ENCODE measurements at regions not wholly inside any gene's neighbourhood (a gene's known extent, or its start where the extent isn't known, plus 50 kb on each side); places are given as distances from the start of the nearest gene placed in this dataset.

DNA sequence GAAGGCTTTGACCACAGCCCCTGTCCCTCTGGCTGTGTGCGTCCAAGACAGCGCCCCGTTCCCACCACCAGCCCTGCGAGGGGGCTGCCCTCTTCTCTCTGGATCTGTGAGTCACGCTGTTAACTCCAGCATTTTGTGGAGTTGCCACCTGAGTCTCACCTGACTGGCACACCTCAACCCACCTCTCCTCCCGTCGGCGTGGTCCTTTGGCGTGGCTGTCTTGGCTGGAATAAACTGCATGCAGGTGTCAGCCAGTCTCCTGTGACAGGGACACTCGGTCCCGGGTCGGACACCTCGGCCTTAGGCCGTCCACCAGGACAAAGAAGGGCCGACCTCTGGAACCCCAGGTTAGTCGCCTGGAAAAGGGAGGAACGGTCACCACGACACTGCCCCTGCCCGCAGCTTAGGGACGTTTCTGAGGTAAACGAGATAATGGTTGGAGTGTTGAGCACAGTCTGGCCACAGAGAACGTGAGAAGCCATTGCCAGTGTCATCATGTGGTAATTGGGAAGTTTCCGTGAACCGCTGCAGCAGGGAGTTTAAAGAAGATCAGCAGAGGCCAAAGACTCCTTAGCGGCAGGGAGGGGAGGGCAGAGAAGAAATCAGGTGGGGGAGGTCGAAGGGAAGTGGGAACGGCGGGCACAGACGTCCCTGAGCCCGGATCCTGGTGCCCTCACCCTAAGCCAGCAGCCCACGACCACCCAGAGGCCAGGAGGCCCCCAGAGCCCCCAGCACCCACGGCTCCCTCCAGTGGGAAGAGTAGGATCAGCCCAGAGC is 73.6 kb upstream of the FAM20C start:
- Histone ChIP-seq H3K9me3 (ENCODE audit: control insufficient read depth, low read length) (no peaks in the 10 kb centered on the region), H3K4me1 (ENCODE audit: control insufficient read depth in 1 of 2, insufficient read depth in 2 of 2, low read length in 2 of 2) (no peaks in the 10 kb centered on the region), H3K4me3 (ENCODE audit: low read length in 2 of 2) (no peak overlapping the region), H3K36me3 (ENCODE audit: control insufficient read depth in 1 of 2, insufficient read depth in 2 of 2, low read length in 1 of 2) (no peaks in the 10 kb centered on the region), H3K27me3 (ENCODE audit: control insufficient read depth in 1 of 2, insufficient read depth in 2 of 2, low read length in 1 of 2) (no peaks in the 10 kb centered on the region), H3K27ac (ENCODE audit: low read depth in 1 of 2, low read length in 2 of 2) (no peak overlapping the region)
- no peak for DNase-seq
- WGBS, 2 donors = 92% methylated on average over 32 of the region's 32 CpGs
- intact Hi-C loops (cut with DNase I) = no loop called here
- no peak for ATAC-seq (ENCODE audit: low FRiP score)

DNA sequence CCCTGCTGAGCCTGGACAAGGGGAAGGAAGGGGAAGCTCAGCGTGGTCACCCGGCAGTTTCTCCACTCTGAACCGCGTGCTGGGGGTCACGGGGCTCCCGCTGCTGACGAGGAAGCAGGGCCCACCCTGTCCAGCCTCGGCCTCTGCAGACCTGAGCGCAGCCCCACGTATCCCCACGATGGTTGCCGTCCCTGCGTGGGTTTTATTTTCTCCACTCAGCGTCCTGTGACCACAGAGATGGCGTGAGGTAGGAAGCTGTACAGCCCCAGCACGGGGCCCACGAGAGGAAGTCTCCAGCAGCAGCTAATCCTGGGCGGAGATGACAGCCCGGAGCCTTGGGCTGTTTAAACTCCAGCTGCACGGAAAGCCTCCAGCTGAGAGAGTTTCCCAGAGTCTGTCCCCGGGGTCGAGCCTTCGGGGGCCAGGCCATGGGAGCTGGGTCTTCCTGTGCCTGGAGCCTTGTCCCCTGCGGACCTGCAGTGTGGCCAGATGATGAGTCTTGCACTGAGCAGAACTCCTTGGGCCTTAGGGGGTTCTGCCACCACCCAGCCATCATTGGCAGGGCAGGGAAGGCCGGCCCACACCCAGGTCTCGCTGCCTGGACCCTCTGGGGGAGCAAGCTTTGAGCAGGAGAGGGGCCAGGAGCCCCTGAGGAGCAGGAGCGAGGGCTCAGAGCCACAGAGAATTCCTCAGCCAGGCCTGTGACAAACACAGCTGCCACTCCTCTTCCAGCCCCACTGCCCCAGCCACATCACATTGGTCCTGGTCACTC is 72.8 kb upstream of the FAM20C start:
- WGBS, 2 donors = 86% methylated on average over 27 of the region's 27 CpGs
- Histone ChIP-seq H3K27ac (ENCODE audit: low read depth in 1 of 2, low read length in 2 of 2) (no peak overlapping the region), H3K27me3 (ENCODE audit: control insufficient read depth in 1 of 2, insufficient read depth in 2 of 2, low read length in 1 of 2) (no peaks in the 10 kb centered on the region)

DNA sequence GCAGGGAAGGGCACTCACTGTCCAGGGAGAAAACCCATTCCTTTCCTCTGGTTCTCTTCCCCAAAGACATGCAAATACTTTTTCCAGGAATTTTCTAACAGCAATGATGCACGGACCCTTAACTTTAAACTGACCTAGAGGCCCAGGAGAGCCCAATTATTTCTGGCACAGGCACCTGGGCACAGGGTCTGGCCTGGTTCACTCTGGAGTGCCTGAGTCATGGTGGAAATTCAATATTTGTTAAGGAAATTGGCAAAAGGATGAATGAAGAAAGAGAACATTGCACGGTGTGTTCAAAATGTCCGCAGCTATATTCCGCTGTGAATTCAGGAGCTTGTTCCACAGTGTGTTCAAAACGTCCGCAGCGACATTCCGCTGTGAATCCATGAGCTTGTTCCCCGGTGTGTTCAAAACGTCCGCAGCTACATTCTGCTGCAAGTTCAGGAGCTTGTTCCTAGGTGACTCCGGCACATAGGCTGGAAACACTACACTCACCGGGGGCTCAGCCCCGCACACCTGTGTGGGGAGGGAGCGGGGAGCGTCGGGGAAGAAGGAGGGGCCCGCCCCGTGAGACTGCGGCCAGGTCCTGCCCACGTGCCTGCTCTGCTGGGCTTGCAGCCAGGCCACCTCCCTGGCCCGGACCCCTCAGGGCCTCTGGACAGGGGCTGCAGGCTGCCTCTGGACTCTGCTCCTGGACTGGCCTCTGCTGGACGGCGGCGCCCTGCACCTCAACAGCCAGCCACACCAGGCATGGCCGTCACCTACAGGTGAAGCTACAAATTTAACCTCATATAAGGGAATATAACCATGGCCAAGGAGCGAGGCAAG is 72.0 kb upstream of the FAM20C start:
- 74 to 84% methylated on average over 26 to 27 of the region's 27 CpGs for WGBS, 2 donors
- intact Hi-C loops (cut with DNase I) = no loop called here
- no peaks in the 10 kb centered on the region for H3K4me1 ChIP-seq (ENCODE audit: control insufficient read depth in 1 of 2, insufficient read depth in 2 of 2, low read length in 2 of 2)
- no peak overlapping the region for H3K4me3 ChIP-seq (ENCODE audit: low read length in 2 of 2)
- no peak for DNase-seq
- ATAC-seq (ENCODE audit: low FRiP score) = no peak
- H3K27ac ChIP-seq (ENCODE audit: low read depth in 1 of 2, low read length in 2 of 2) = no peak overlapping the region
- H3K36me3 ChIP-seq (ENCODE audit: control insufficient read depth in 1 of 2, insufficient read depth in 2 of 2, low read length in 1 of 2) = no peaks in the 10 kb centered on the region
- H3K27me3 ChIP-seq (ENCODE audit: control insufficient read depth in 1 of 2, insufficient read depth in 2 of 2, low read length in 1 of 2) = no peaks in the 10 kb centered on the region
- H3K9me3 ChIP-seq (ENCODE audit: control insufficient read depth, low read length) = no peaks in the 10 kb centered on the region

More for the DNA sequence above, 72.8 kb upstream of the FAM20C start:
- H3K4me3 ChIP-seq (ENCODE audit: low read length in 2 of 2) = no peak overlapping the region
- no peaks in the 10 kb centered on the region for H3K4me1 ChIP-seq (ENCODE audit: control insufficient read depth in 1 of 2, insufficient read depth in 2 of 2, low read length in 2 of 2)
- H3K9me3 ChIP-seq (ENCODE audit: control insufficient read depth, low read length) = no peaks in the 10 kb centered on the region
- H3K36me3 ChIP-seq (ENCODE audit: control insufficient read depth in 1 of 2, insufficient read depth in 2 of 2, low read length in 1 of 2) = no peaks in the 10 kb centered on the region
- ATAC-seq (ENCODE audit: low FRiP score) (peak; percentile 19), DNase-seq (peak in 1 of 2 donors; percentile 89)
- intact Hi-C loops (cut with DNase I) = no loop called here

DNA sequence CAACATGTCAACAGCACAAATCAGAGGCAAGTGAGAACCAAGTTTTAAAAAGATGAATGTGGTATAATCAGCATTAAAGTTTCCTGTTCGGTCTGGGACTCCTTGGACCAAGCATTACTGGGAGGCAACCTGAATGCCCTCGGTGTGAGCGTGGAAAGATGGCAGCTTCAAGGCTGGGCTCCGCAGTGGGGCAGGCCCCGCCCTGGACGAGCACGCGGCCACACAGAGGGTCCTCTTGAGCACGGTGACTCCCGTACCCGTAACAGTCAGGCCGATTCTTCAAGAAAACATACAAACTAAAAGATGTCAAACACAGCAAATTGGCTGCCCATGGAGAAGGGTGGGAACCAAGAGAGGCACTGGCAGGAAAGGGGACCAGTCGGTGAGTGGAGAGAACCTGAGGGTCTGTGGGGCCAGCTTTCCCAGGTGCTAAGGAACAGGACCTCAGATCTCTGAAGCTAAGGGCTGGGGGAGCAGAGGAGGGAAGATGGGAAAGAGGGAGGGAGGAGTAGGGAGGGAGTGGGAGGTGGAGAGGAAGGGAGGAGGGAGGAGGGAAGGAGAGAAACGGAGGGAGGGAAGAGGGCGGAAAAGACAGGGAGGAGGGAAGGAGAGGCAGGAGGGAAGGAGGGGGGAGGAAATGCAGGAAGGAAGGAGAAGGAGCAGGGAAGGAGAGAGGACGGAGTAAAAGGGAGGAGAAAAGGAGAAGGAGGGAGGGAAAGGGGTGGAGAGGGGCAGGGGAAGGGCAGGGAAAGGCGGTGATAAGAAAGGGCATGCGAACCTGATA is 71.2 kb upstream of the FAM20C start:
- no peak for ATAC-seq (ENCODE audit: low FRiP score)
- Histone ChIP-seq H3K4me1 (ENCODE audit: control insufficient read depth in 1 of 2, insufficient read depth in 2 of 2, low read length in 2 of 2) (no peaks in the 10 kb centered on the region), H3K9me3 (ENCODE audit: control insufficient read depth, low read length) (no peaks in the 10 kb centered on the region), H3K27ac (ENCODE audit: low read depth in 1 of 2, low read length in 2 of 2) (no peak overlapping the region), H3K36me3 (ENCODE audit: control insufficient read depth in 1 of 2, insufficient read depth in 2 of 2, low read length in 1 of 2) (no peaks in the 10 kb centered on the region), H3K27me3 (ENCODE audit: control insufficient read depth in 1 of 2, insufficient read depth in 2 of 2, low read length in 1 of 2) (no peaks in the 10 kb centered on the region), H3K4me3 (ENCODE audit: low read length in 2 of 2) (no peak overlapping the region)
- WGBS, 2 donors = 73 to 81% methylated on average over 18 of the region's 18 CpGs
- intact Hi-C loops (cut with DNase I) = no loop called here
- no peak for DNase-seq

DNA sequence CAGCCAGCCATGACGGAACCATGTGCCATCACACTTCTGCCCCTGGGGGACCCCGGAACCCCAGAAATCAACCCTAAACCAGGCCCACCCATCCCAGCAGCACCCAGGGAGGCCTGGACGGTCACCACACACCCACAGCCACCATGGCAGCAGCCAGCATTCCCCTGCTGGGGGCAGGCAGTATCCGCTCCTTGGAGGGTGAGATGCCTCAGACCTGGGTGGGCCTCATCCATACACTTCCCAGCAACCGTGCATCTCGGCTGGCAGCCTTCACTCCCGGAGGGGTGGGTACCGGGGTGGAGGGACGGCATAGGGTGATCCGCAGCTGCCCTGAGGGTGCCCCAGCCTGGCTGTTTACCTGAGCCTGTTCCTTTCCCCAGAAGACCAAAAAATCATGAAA is 69.1 kb upstream of the FAM20C start:
- ATAC-seq (ENCODE audit: low FRiP score) = no peak
- Histone ChIP-seq H3K4me1 (ENCODE audit: control insufficient read depth in 1 of 2, insufficient read depth in 2 of 2, low read length in 2 of 2) (no peaks in the 10 kb centered on the region), H3K4me3 (ENCODE audit: low read length in 2 of 2) (no peak overlapping the region), H3K9me3 (ENCODE audit: control insufficient read depth, low read length) (no peaks in the 10 kb centered on the region), H3K27ac (ENCODE audit: low read depth in 1 of 2, low read length in 2 of 2) (no peak overlapping the region), H3K27me3 (ENCODE audit: control insufficient read depth in 1 of 2, insufficient read depth in 2 of 2, low read length in 1 of 2) (no peaks in the 10 kb centered on the region), H3K36me3 (ENCODE audit: control insufficient read depth in 1 of 2, insufficient read depth in 2 of 2, low read length in 1 of 2) (no peaks in the 10 kb centered on the region)
- no peak for DNase-seq
- intact Hi-C loops (cut with DNase I) = no loop called here
- 97% methylated on average over 10 of the region's 10 CpGs for WGBS, 2 donors

DNA sequence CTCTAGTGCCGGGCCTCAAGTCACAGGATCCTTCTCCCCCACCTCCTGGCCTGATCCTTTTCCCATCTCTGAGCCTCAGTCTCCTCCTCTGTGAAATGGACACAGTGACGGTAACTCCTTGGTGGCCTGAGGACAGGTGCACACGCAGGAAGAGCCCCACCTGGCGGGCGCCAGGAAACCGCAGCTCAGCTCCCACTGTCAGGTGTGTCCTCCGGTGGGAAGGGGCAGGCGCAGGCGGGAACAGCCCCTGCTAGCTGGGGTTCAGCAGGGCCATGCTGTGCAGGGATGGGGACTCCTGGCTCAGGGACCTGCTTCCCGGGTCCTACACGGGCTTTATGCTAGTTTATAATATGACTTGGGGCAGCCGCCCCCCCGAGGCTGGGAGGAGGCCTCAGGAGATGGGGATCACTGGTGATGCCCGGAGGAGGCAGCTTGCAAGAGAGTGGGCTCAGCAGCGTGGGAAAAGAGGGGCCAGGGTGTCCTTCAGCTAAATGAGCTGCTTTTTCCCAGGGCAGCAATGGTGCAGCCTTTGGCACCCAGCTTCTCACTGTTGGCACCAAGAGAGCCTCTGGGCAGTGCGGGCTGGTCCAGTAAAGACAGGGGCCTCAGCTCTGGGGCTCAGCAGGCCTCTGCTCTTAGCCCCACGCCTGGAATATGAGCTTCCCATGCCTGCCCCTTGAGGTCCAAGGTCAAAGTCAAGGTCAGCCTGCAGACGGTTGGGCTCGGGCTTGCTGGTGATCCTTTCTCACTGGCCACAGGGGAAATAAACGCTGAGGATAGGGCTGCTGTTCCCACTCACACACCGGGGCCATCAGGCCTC is 68.0 kb upstream of the FAM20C start:
- Histone ChIP-seq H3K27ac (ENCODE audit: low read depth in 1 of 2, low read length in 2 of 2) (no peak overlapping the region), H3K36me3 (ENCODE audit: control insufficient read depth in 1 of 2, insufficient read depth in 2 of 2, low read length in 1 of 2) (no peaks in the 10 kb centered on the region), H3K27me3 (ENCODE audit: control insufficient read depth in 1 of 2, insufficient read depth in 2 of 2, low read length in 1 of 2) (no peaks in the 10 kb centered on the region), H3K4me3 (ENCODE audit: low read length in 2 of 2) (no peak overlapping the region), H3K4me1 (ENCODE audit: control insufficient read depth in 1 of 2, insufficient read depth in 2 of 2, low read length in 2 of 2) (no peaks in the 10 kb centered on the region), H3K9me3 (ENCODE audit: control insufficient read depth, low read length) (no peaks in the 10 kb centered on the region)
- ATAC-seq (ENCODE audit: low FRiP score) (no peak), DNase-seq (no peak)
- intact Hi-C loops (cut with DNase I) = no loop called here
- 69 to 79% methylated on average over 21 of the region's 21 CpGs for WGBS, 2 donors

DNA sequence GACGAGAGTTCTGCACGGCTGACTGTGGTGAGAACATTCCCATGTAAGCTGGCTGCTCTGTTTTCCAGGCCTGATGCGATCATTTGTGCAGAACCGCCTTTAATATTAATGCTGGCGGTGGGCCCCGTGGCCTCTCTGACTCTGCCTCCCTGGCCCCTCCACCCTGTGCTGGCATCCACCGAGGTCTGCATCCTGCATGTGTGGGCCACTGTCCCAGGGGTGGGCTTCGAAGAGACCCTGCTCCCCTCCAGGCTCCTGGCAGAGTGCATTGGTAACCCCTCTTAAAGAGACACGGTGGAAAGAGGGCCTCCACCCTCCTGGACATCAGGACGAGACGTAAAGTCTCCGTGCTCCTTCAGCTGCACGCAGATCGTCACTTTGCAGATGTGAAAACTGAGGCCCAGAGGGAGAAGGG is 67.3 kb upstream of the FAM20C start:
- intact Hi-C loops (cut with DNase I) = no loop called here
- no peak overlapping the region for H3K4me3 ChIP-seq (ENCODE audit: low read length in 2 of 2)
- H3K36me3 ChIP-seq (ENCODE audit: control insufficient read depth in 1 of 2, insufficient read depth in 2 of 2, low read length in 1 of 2) = no peaks in the 10 kb centered on the region
- ATAC-seq (ENCODE audit: low FRiP score) (no peak), DNase-seq (no peak)
- H3K4me1 ChIP-seq (ENCODE audit: control insufficient read depth in 1 of 2, insufficient read depth in 2 of 2, low read length in 2 of 2) = no peaks in the 10 kb centered on the region
- WGBS, 2 donors = 87 to 91% methylated on average over 14 of the region's 14 CpGs
- H3K9me3 ChIP-seq (ENCODE audit: control insufficient read depth, low read length) = no peaks in the 10 kb centered on the region
- no peaks in the 10 kb centered on the region for H3K27me3 ChIP-seq (ENCODE audit: control insufficient read depth in 1 of 2, insufficient read depth in 2 of 2, low read length in 1 of 2)
- H3K27ac ChIP-seq (ENCODE audit: low read depth in 1 of 2, low read length in 2 of 2) = no peak overlapping the region

Data from aorta (tissue), 5 donors.